OCI-LY1 (cell line): ENCODE measurements at regions not wholly inside any gene's neighbourhood (a gene's known extent, or its start where the extent isn't known, plus 50 kb on each side); places are given as distances from the start of the nearest gene placed in this dataset.

Source experiments
- EZH2 ChIP-seq: fragments of 200-600 bp; sonication (generic), shearing (Covaris generic); IDR thresholded peaks from 2 replicates; pipeline ENCODE4 v1.8.0; 2017; ENCODE audit warnings: borderline replicate concordance, mixed run types, mild to moderate bottlenecking, antibody characterized with exemption, low read length, moderate library complexity, mixed read lengths
- TF ChIP-seq, protein P1 (sequence below): fragments of 200-600 bp; sonication (generic), shearing (Covaris generic); IDR thresholded peaks from 2 replicates; pipeline ENCODE4 v1.5.1; 2017; ENCODE audit warnings: mild to moderate bottlenecking, antibody characterized with exemption, low read length, moderate library complexity, mixed read lengths

DNA sequence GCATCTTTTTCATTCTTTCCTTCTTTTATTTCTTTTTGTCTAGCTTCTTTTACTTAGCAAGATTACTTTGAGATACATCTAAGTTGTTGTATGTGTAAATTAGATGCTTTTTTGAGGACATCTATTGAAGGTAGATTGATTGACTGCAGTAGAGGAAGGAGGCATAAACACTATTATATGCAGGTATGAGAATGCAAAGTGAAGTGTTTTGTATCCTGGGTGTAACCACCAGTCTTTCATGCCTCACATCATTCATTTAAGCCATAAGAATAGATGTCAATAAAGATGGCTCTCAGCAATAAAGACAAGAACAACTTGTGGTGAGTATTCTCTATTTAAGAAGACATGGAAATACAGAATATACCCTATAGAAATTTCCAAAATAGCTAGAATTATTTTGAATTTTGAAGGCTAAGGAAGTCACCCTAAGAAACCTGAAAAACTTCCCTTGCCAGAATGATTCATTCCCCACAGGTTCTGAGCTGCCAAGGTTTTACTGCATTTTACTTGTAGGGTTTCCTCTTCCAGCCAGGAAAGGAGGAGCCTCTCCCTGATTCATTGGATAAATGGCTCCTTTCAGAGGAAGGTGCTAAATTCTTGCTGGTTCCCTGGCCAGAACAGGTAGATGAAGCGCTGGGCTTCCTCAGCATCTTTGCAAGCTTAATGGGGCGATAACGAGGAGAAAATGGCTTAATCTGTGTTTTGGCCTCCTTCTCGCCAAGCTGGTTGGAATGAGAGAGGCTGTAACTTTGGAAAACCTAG, 279.8 kb upstream of the SLC14A2 start:
- TF ChIP-seq, protein P1, sequence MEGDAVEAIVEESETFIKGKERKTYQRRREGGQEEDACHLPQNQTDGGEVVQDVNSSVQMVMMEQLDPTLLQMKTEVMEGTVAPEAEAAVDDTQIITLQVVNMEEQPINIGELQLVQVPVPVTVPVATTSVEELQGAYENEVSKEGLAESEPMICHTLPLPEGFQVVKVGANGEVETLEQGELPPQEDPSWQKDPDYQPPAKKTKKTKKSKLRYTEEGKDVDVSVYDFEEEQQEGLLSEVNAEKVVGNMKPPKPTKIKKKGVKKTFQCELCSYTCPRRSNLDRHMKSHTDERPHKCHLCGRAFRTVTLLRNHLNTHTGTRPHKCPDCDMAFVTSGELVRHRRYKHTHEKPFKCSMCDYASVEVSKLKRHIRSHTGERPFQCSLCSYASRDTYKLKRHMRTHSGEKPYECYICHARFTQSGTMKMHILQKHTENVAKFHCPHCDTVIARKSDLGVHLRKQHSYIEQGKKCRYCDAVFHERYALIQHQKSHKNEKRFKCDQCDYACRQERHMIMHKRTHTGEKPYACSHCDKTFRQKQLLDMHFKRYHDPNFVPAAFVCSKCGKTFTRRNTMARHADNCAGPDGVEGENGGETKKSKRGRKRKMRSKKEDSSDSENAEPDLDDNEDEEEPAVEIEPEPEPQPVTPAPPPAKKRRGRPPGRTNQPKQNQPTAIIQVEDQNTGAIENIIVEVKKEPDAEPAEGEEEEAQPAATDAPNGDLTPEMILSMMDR = no peak
- TF ChIP-seq EZH2 = no peak
